Left lung (tissue), 4 donors: ENCODE measurements at regions not wholly inside any gene's neighbourhood (a gene's known extent, or its start where the extent isn't known, plus 50 kb on each side); places are given as distances from the start of the nearest gene placed in this dataset.
"Not testable (repeated sequence)": the region's sequence is repeated elsewhere in the genome, so short reads cannot be mapped to it uniquely, and the experiment has no call there.

Experiments used
- ATAC-seq: fragments of 200-7000 bp; cut with Tn5 transposase; one replicate; pipeline ENCODE4 v1.9.1; 2020; ENCODE audit warnings: moderate library complexity
- DNase-seq, 4 donors: peaks; one replicate each; pipeline ENCODE4 v3.0.0-alpha.2; 2013 to 2020
- H3K27ac ChIP-seq, 2 donors: fragments of 200-600 bp; sonication (generic) in 1 of 2; one replicate each; pipeline versions ENCODE4 v1.5.0 to v1.8.0; 2020 to 2021
- H3K27me3 ChIP-seq, 2 donors: fragments of 200-600 bp; sonication (generic) in 1 of 2; one replicate each; pipeline versions ENCODE4 v1.5.0 to v1.8.0; 2020 to 2021
- H3K36me3 ChIP-seq, 2 donors: fragments of 200-600 bp; sonication (generic) in 1 of 2; one replicate each; pipeline versions ENCODE4 v1.5.0 to v1.8.0; 2020 to 2021
- H3K4me1 ChIP-seq, 2 donors: fragments of 200-600 bp; one replicate each; pipeline ENCODE4 v1.8.0; 2021
- H3K4me3 ChIP-seq, 2 donors: fragments of 200-600 bp; sonication (generic) in 1 of 2; one replicate each; pipeline versions ENCODE4 v1.5.0 to v1.8.0; 2020 to 2021; ENCODE audit warnings: mild to moderate bottlenecking in 1 of 2
- H3K9me3 ChIP-seq, 2 donors: fragments of 200-600 bp; sonication (generic) in 1 of 2; one replicate each; pipeline versions ENCODE4 v1.5.0 to v1.8.0; 2020 to 2021
- CTCF ChIP-seq, 2 donors: fragments of 200-600 bp; sonication (generic) in 1 of 2; IDR thresholded peaks; one replicate each; pipeline versions ENCODE4 v1.5.0 to v1.8.0; 2021; ENCODE audit warnings: antibody characterized with exemption in 2 of 2
- intact Hi-C, 2 donors: fragments of 100-400 bp; cut with DNase I; formaldehyde crosslinking; loops; one replicate each; pipeline versions ENCODE4 v1.11.2 to v1.14.2; 2022
- donor health status: DM: no; HTN: yes; CAD: no.
- donor health status: DM: no; HTN: no; CAD: no.

- no peaks in the 10 kb centered on the region for H3K36me3 ChIP-seq
- no peaks in the 10 kb centered on the region for H3K4me1 ChIP-seq
- no peak for TF ChIP-seq CTCF (IDR thresholded peaks at IDR 0.05)
- DNase-seq: no peak
- H3K9me3 ChIP-seq: no peaks in the 10 kb centered on the region
- intact Hi-C loops: no loop called here
- no peaks in the 10 kb centered on the region for H3K27me3 ChIP-seq
- H3K27ac ChIP-seq: no peak overlapping the region
- H3K4me3 ChIP-seq: no peak overlapping the region
- no peak for ATAC-seq
Measured at GRCh38 chr2:113826346-113827285, 63.3 kb upstream of the ACTR3 start.

- no peak for ATAC-seq
- DNase-seq: no peak
- intact Hi-C loops: no loop called here
- Histone ChIP-seq H3K27me3 (no peaks in the 10 kb centered on the region), H3K4me1 (no peaks in the 10 kb centered on the region), H3K36me3 (no peaks in the 10 kb centered on the region), H3K4me3 (no peak overlapping the region), H3K27ac (no peak overlapping the region), H3K9me3 (no peaks in the 10 kb centered on the region)
- no peak for TF ChIP-seq CTCF (IDR thresholded peaks at IDR 0.05)
Measured at GRCh38 chr2:113823716-113824595, 65.9 kb upstream of the ACTR3 start.

- ATAC-seq (no peak), DNase-seq (no peak)
- H3K27ac ChIP-seq: no peak overlapping the region
- peaks cover 5 to 6% of the 10 kb centered on the region in 2 donors for H3K4me1 ChIP-seq
- no peaks in the 10 kb centered on the region for H3K36me3 ChIP-seq
- no peaks in the 10 kb centered on the region for H3K27me3 ChIP-seq
- TF ChIP-seq CTCF (IDR thresholded peaks at IDR 0.05): no peak
- intact Hi-C loops: no loop called here
- H3K9me3 ChIP-seq: no peaks in the 10 kb centered on the region
- no peak overlapping the region for H3K4me3 ChIP-seq
Measured at GRCh38 chr2:113822087-113822815, 65.8 kb upstream of the SLC35F5 start.

- Histone ChIP-seq H3K4me3 (no peak overlapping the region), H3K27ac (peak overlapping the region in 1 of 2 donors; percentile 22), H3K9me3 (no peaks in the 10 kb centered on the region), H3K36me3 (no peaks in the 10 kb centered on the region), H3K4me1 (peaks cover 5 to 6% of the 10 kb centered on the region in 2 donors), H3K27me3 (no peaks in the 10 kb centered on the region)
- peak in 2 of 4 donors; percentile 42 to 61 for DNase-seq
- ATAC-seq: peak; percentile 93
- intact Hi-C loops: no loop called here
- TF ChIP-seq CTCF (IDR thresholded peaks at IDR 0.05): no peak
Measured at GRCh38 chr2:113818382-113818951, 62.0 kb upstream of the SLC35F5 start.

GRCh38 chr2:113813396-113813795 is 57.0 kb upstream of the SLC35F5 start:
- H3K27me3 ChIP-seq, H3K4me3 ChIP-seq, H3K9me3 ChIP-seq, H3K27ac ChIP-seq, H3K4me1 ChIP-seq, ATAC-seq, intact Hi-C loops, H3K36me3 ChIP-seq, DNase-seq: not testable (repeated sequence)
